CD4-positive, alpha-beta T cell treated with Interferon alpha-2 for 1 hour (primary cell): ENCODE measurements at regions not wholly inside any gene's neighbourhood (a gene's known extent, or its start where the extent isn't known, plus 50 kb on each side); places are given as distances from the start of the nearest gene placed in this dataset.
"Not testable (repeated sequence)": the region's sequence is repeated elsewhere in the genome, so short reads cannot be mapped to it uniquely, and the experiment has no call there.

ENCODE experiments used
- DNase-seq, 2 donors: peaks; one replicate each; pipeline ENCODE4 v3.0.0-alpha.2; 2020 to 2022

DNA sequence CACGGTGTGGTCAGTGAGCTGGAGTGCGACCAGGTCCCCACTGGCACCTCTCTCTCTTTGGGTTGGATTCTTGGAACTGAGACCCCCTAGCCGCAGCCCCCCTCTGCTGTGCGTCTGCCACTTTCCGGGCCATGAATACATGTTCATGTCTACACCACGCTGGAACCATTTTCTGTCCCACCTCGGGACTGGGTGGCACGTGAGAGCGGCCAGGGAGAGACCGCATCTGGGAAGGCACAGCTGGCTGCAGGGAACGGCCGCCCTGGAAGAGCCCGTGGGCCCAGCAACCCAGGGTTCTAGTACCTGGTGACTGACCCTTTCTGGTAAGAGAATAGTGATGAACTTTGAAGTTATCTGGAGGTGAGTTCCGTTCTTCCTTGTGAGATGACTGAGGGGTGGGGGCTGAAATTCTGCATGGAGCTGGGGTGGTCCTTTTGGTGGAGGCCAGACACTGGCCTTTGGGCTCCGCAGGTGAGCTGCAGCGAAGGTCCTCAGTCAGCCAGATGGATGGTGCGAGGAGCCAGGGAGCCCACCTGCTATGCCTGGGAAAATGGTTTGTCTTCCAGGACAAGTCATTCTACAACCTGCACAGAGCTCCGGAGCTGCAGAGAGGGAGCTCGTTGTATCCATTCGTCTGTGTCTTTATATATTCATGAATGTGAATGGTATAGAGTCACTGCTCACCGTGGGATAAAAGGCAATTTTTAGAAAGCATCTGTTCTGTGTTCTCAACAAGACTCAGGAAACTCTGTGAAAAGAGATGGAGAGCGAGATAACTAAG lies 223.5 kb downstream of the NDUFA10 start:
- DNase-seq = no peak

DNA sequence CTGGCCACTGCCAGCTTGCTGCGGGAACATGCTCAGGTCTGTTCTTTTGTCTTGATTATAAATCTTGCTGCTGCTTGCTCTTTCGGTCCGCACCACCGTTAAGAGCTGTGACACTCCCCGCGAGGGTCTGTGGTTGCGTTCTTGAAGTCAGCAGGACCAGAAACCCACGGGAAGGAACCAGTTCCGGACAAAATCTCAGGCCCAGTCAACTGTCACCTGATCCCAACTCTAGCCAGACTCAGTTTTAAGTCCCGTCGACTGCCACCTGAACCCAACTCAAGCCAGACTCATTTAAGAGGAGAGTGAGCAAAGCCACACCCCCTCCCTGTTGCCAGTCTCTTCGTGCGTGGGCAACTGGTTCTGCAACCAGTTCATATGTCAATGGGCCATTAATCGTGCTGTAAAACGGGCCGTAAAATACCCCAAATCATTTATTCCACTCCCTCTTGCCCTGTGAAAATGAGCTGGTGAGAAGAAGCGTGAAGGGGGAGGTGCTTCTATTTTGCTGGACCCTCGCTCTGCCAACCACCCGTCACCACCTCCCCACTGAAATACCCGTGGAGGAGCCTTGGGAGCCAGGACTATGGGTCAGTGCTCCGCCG lies 224.3 kb downstream of the NDUFA10 start:
- DNase-seq = no peak

DNA sequence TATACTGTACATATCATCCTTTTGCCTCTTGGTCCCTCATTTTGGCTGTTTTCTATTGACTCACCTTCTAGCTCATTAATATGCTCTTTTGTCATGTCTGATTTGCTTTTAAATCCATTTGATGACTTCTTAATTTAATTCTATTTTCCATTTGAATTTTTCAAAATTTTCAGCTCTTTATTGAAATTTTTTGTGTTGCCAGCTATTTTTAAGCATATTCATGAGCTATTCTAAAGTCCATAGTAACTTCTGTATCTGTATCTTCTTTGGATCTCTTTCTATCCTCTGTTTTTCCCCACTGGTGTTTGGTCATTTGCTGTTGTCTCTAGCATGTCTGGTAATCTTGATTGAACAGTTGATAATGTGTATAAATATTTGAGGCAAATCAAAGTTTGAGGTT lies 227.8 kb downstream of the NDUFA10 start:
- no peak for DNase-seq

DNA sequence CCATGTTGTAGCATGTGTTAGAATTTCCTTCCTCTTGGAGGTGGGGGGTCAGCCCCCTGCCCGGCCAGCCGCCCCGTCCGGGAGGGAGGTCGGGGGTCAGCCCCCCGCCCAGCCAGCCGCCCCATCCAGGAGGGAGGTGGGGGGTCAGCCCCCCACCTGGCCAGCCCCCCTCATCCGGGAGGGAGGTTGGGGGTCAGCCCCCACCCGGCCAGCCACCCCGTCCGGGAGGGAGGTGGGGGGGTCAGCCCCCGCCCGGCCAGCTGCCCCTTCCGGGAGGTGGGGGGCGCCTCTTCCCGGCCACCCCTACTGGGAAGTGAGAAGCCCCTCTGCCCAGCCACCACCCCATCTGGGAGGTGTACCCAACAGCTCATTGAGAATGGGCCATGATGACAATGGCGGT lies 229.4 kb downstream of the NDUFA10 start:
- DNase-seq = not testable (repeated sequence)

DNA sequence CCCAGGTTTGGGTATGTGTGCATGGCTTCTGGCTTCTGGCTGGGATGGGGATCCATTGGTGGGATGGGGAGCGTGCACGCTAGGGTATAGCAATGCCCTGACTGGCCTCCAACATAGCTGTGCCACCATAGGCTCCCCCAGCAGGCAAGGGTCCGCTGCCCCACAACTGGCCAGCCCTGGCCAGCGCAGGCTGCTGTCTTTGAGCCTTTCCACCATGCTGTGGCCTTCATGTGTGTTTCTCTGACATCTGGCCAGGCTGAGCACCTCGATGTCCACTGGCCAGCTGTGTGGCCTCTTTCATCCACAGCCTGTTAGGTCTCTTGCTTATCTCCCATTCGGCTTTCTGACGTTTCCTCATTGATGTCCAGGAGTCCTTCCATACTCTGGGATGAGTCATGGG lies 231.3 kb downstream of the NDUFA10 start:
- no peak for DNase-seq

DNA sequence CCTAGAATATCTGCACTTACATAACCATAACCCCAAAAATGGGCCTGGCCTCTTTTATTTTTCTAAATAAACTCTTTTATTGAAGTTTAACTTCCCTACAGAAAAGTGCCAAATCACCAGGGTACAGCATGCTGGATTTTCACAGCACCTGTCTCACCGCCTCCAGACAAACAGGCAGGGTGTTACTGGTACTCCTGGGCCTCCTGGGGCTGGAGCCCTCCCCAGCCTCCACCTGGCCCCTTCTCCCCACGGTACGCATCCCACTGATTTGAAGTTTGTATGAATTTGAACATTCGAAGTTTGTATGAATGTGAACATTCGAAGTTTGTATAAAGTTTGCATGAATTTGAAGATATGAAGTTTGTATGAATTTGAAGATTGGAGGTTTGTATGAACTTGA lies 232.1 kb downstream of the NDUFA10 start:
- DNase-seq = no peak

DNA sequence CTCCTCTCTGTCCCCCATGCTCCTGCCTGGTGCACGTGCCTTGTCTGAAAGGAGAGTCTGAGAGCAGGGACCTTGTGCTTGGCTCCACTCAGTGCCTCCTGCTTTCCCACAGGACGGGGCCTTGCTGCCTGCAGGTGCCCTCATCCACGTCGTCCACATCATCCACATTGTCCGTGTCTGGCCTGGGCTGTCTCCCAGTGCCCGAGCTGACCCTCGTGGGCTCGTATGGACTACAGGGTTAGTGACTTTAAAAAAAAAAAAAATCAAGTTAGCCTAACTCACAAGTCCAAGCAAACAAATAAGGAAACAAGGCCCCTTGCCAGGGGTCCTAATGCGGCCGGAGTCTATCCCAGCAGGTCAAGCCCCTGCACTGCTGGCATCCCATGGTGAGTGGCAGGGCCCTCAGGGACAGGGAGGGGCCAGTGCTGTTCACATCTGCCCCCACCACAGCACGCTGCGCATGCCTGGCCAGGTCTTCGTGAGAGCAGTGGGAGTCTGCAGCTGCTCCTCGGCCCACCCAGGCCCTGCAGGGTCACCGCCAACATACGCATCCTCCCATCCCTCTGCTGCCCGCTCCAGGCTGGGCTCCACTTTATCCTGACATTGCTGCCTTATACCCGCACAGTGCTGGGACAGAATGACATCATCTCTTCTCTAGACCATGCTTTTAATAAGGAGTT lies 232.6 kb downstream of the NDUFA10 start:
- no peak for DNase-seq

DNA sequence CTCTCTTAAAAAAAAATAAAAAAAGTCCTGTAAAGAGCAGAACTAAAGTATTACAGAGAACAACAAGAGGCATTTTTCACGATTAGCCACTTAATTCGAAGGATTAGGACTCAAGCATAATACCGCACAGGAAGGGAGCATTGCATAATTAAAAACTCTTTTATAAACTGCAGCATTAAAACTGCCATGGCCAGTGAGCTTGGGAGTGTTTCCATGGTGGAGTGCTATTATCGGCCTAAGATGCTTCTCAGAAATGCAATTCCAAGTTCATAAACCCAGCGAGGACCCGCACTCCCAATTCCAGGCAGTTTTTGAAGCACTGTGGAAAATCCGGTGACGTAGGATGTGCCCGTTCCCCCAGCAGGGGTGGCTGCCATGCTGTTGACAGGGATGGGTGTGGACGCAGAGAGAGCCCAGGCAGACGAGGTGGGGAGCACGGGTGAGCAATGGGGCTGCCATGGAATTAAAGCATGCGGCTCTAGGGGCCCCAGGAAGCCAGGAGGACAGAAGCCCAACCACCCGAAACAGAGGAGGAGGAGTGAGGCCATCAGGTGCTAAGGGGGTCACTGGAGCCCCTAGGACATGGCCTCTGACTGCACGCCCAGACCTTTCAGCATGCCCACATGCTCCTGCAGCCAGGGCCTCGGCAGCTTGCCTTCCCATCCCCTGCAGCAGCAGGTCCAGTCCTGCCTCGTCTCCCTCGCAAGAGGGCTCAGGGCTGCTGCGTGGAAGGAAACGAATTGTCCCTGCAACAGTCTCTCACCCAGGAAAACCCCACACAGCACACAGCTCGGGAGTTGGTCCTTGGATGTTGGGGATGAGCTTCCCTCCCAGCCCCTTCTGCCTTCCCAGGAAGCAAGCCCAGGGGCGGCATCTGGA lies 233.4 kb downstream of the NDUFA10 start:
- DNase-seq = no peak

DNA sequence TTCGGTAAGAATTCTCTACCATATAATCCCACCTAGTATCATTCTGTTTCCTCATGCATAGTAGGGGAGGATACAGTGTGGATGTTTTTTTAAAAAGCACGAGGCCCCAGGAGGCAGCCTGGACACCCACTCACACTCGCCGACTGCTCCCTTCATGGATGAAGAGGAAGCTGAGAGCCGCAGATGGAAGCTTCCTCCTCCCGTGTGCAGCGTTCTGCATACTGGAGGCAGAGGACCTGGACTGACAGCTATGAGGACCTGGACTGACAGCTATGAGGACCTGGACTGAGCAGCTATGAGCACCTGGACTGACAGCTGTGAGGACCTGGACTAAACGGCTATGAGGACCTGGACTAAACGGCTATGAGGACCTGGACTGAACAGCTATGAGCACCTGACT lies 234.4 kb downstream of the NDUFA10 start:
- no peak for DNase-seq

DNA sequence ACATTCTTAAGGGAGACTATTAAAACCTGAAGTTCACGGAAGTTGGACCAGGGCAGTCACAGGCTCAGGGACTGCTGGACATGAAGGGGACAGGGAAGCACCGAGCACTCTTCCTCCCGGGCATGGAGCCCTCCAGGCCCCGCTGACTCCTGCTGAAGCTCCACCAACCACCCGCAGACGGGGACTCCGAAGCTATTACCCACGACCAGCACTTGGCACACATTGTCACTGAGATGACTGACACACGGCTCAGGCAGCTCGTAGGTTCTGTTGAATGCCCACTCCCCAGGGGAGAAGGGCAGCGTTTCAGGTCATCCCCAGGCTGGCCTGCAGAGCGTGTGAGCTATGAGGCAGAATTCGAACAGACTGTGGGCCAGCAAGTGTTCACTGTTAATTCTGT lies 234.8 kb downstream of the NDUFA10 start:
- no peak for DNase-seq

DNA sequence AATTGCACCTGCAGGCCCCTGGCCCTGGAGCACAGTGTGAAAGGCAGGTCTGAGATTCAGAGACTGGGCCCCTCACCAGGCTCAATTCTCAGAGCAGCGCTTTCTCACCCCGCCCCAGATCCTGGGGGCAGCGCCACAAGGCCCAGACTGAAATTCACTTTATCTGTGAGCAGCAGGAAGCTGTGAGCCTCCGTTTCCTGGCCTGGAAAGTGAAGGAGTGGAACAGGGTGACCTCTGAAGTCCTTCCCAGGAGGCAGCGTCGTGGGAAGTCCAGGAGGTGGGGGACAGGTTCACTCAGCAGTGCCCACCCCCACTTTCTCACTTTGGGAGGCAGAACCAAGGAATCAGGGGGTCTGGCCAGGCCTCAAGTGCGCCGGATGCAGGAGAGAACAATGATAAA lies 235.4 kb downstream of the NDUFA10 start:
- DNase-seq = peak in 1 of 2 donors; percentile 0

DNA sequence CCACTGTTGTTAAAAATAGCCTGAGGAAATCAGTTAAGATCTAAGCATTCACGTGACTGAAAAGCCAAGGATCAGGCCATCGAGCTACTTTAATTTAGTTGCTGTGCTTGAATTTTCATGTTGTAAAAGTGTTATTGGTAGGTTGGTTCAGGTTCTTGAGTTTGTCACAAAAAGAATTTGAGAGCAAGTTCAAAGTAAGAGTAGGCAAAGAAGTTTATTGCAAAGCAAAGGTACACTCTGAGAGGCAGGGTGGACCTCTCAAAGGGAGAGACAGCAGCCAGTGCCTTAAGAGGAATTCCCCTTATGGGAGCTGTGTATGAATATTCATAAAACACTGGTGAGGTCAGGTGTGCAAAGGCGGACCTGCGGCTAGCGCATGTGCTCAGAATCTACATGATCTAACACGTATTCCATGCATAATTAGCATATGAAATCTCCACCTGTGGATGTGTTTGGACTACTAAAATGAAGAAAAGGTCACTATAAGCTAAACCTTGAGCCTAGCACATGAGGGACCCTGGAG lies 236.5 kb downstream of the NDUFA10 start:
- no peak for DNase-seq

DNA sequence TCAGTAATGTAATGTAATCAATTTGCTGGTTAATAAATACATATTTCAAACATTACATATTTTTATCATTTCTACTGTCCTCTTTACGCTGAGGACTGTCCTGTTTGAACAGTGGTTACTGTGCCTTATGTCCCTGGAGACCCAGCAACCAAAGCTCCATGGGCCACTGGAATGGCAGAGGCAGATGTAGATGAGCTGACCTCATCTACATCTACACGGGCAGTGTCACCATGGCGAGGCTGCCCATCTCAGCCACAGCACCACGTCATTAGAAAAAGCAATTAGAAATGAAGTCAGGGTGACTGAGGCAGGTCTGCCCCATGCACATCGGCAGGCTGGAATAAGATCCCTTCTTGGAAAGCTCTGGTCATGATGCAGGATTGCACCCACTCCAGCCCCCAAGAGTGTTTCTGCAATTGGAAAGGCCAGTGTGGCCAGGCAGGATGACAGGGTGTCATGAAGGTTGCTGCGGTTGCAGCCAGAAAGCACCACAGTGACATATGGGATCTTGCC lies 237.5 kb downstream of the NDUFA10 start:
- DNase-seq = no peak

DNA sequence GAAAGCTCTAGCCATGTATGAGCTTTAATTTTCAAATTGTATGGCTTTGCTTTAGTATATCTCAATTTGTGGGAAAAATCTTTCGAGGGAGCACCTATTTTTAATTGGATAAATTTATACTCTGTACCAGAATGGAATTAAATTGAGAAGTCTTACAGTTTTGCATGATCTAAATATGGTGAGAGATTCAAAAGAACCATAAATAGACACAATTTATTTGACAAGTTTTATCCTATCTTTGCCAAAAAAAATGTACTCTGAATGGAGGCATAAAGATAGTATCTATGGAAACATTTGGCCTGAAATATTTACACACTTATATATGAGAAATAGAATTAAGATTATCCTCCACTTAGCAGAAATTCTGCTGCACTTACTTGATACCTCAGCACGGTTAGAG lies 238.4 kb downstream of the NDUFA10 start:
- no peak for DNase-seq

DNA sequence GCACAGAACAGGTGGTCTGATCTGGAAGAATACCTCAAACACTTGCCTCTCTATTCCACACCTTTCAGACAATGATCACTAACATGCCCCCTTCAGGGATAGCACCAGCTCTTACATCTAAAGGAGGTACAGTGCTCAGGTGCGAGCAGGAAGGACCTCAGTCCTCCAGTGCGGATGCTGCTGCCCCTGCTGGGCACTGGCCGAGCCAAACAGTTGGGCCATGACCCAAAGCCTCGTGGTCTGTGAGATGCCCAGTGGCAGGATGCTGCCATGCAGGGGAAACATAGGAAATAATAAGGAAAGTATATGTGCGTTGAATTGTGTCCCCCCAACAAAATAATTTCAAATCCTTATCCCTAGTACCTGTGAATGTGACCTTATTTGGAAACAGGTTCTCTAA lies 243.7 kb downstream of the NDUFA10 start:
- DNase-seq = no peak

DNA sequence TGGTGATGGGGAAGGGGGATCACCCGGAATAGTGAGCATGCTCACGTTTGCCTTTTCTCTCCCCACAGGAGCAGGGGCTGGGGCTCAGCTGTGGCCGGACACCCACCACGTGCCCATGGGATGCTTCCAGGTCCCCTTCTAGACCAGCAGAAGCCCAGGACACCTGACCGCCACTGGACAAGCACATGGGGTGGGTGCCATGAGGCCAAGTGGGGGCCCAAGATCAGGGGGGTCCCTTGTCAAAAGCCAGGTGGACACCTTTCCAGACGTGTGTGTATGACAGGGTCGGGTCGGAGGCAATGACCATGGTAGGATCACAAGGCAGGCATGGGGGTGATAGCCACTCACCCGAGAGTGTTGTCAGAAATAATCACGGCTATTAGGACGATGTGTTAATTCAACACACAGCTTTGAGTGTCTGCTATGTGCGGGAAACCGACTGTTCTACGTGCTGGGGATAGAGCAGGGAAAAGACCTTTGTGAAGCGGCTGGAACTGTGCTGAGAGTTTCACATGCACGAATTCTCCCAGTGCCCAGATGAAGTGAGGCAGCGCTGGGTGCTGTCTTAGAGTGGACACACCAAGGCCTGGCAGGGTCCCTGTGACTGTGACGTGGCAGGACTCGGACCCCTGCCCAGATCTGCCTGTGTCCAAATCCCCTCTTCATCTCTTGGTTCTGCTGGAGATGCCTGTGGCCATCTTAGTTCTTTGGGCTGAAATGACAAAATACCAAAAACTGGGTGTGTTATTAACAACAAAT lies 244.7 kb downstream of the NDUFA10 start:
- no peak for DNase-seq

DNA sequence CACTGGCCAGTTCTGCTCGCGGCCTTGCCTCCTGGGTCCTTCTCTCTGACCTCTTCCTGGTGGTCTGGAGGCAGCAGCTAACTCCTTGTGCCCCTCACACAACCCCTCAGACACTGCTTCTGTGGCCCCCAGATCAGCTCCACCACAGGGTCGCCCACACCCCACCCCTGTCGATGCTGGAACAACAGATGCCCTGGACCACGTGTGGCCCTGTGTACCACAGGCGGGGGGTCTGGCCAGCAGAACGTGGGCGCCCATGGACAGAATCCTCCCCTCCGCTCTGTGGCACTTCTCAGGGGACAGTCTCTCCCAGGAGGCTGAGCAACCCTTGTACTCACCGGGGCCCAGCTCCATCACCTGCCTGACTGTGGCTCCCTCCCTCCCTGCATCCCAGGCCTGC lies 245.6 kb downstream of the NDUFA10 start:
- no peak for DNase-seq

DNA sequence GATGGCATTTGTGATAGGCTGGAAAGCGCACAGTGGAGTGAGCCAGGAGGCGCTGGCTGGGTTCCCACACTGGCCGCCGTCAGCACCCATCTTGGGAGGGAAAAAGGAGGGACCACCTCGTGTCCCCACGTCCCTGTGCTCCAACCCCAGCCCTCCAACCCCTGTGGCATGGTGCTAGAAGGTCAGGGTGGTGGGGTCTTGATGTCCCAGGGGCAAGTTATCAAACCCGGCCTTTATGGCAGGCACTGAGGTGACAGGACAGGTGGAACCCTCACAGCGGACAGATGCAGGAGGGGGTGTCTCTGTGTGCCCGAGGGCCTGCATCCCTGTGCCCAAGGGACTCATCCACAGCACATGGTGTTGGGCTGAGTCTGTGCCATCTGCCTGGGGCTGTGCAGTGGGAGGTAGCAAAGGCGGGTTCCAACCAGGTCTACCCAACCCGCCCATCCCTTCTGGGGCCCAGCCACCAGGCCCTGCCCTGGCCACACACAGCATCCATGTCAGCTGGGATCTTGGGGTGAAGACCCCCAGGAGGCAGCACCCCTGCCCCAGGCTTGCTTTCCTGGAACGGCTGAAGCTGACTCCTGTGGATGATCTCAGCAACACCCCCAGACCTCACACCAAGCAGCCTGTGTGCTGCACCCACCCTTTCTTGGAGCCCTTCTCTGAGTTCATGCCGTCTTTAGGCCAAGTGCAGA lies 246.1 kb downstream of the NDUFA10 start:
- DNase-seq = no peak

DNA sequence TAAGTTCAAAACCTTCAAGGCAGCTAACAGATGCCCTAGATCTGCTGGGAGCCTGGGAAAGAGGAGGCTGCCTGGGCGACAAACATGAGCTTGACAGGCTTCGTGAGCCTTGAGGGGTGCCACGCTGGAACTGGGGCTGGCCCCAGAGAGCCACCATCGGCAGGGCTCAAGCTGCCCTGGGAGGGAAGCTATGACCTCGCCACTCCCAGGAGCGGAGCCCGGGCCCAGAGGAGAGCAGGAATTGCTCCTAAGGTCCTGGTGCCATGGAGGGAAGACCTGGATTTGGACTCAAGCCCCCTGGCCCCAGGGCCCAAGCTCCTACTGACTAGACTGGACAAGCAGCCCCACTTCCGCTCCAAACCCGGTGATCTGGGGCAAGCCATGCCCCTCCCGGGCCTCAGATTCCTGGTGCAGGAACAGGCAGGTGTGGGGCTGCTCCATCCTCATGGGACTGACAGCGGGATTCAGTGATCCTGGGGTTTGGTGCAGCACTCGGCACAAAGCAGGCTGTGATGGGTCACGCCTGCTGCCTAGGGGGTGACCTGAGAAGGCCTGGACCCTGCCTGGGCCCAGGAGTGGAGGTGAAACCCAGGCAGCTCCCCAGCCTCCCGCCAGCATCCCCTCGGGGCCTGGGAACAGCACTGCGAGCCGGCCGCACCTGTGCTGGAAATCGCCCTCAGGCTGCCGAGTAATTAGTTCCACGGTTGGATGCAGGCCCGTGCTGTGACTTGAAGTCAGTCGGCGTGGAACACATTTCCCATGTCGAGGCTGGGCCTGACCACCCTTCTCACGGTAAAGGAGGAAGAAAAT lies 246.9 kb downstream of the NDUFA10 start:
- DNase-seq = no peak

DNA sequence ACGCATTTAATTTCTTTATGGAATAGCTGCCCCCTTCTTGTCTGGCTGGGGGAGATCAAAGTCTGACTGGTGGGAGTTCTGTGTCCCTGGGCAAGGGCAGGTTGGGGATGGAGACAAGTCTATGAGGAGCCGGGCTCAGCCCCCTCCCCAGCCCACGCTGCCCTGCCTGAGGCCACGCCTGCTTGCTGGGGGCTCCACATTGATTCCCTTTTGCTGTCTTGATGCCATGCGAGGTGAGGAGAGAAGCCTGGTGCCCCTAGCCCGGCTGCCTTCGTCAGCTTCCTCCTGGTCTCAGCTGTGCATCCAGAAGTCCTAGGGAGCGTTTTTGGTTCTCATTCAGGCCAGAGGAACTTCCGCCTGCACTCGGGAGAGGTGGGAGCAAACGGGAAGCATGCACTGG lies 247.9 kb downstream of the NDUFA10 start:
- no peak for DNase-seq
